22Rv1 (cell line): ENCODE measurements at regions not wholly inside any gene's neighbourhood (a gene's known extent, or its start where the extent isn't known, plus 50 kb on each side); places are given as distances from the start of the nearest gene placed in this dataset.

ENCODE experiments used
- ZFX ChIP-seq: fragments of 450-650 bp; IDR thresholded peaks from 2 replicates; pipeline ENCODE4 v1.6.1; 2017; ENCODE audit warnings: antibody characterized with exemption, borderline replicate concordance
- TF ChIP-seq, protein P1 (sequence below): fragments of 450-650 bp; IDR thresholded peaks from 2 replicates; pipeline ENCODE4 v1.5.1; 2017; ENCODE audit warnings: mild to moderate bottlenecking

DNA sequence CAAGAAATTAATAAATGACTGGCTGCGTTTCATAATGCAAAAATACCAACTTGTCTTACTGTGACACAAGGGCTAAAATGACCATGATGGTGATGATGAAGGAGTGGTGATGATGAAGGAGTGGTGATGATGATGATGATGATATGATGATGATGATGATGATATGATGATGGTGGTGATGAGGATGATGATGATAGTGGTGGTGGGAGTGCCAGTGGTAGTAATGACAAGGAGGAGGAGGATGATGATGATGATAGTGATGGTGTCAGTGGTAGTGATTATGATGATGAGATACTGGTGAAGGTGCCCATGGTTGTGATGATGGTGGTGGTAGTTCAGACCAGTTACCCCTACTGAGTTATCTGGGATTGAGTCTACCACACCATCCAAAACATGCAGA is 265.9 kb downstream of the FGFR2 start:
- TF ChIP-seq, protein P1, sequence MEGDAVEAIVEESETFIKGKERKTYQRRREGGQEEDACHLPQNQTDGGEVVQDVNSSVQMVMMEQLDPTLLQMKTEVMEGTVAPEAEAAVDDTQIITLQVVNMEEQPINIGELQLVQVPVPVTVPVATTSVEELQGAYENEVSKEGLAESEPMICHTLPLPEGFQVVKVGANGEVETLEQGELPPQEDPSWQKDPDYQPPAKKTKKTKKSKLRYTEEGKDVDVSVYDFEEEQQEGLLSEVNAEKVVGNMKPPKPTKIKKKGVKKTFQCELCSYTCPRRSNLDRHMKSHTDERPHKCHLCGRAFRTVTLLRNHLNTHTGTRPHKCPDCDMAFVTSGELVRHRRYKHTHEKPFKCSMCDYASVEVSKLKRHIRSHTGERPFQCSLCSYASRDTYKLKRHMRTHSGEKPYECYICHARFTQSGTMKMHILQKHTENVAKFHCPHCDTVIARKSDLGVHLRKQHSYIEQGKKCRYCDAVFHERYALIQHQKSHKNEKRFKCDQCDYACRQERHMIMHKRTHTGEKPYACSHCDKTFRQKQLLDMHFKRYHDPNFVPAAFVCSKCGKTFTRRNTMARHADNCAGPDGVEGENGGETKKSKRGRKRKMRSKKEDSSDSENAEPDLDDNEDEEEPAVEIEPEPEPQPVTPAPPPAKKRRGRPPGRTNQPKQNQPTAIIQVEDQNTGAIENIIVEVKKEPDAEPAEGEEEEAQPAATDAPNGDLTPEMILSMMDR: no peak
- TF ChIP-seq ZFX: no peak
